ENCODE measurements at regions not wholly inside any gene's neighbourhood (a gene's known extent, or its start where the extent isn't known, plus 50 kb on each side); places are given as distances from the start of the nearest gene placed in this dataset.
A peak's percentile ranks its signal among the peaks of the same experiment; 100 is the strongest.

DNA sequence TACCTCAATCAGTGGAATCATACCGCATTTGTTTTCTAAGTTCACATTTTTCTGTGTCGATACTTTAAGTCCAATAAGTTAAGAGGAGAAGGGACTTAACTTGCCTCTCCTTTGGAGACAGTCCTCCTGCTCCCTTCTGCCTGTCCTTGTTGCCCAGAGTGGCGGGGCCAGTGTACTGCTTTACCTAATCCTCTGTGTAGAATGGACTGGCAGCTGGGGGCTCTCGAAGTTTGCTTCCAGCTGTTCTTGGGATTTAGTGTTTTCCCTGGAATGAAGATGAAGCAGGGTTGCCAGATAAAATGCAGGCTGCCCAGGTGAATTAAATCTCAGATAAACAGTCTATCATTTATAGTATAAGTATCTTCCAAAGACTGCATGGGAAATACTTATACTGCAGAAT lies 287.6 kb upstream of the C2CD4B start:
- DNase-seq = no peak
- Histone ChIP-seq H3K27me3 (no peaks in the 10 kb centered on the region), H3K4me1 (no peaks in the 10 kb centered on the region), H3K4me3 (no peak overlapping the region), H3K36me3 (no peaks in the 10 kb centered on the region), H3K27ac (no peak overlapping the region), H3K9me3 (no peaks in the 10 kb centered on the region)
- no peak for ATAC-seq
- TF ChIP-seq, protein P1, sequence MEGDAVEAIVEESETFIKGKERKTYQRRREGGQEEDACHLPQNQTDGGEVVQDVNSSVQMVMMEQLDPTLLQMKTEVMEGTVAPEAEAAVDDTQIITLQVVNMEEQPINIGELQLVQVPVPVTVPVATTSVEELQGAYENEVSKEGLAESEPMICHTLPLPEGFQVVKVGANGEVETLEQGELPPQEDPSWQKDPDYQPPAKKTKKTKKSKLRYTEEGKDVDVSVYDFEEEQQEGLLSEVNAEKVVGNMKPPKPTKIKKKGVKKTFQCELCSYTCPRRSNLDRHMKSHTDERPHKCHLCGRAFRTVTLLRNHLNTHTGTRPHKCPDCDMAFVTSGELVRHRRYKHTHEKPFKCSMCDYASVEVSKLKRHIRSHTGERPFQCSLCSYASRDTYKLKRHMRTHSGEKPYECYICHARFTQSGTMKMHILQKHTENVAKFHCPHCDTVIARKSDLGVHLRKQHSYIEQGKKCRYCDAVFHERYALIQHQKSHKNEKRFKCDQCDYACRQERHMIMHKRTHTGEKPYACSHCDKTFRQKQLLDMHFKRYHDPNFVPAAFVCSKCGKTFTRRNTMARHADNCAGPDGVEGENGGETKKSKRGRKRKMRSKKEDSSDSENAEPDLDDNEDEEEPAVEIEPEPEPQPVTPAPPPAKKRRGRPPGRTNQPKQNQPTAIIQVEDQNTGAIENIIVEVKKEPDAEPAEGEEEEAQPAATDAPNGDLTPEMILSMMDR (IDR thresholded peaks at IDR 0.05) = no peak
- TF ChIP-seq POLR2A (IDR thresholded peaks at IDR 0.05) = no peak
- 86% methylated on average over 3 of the region's 4 CpGs for WGBS (ENCODE audit: insufficient coverage, low coverage, low lambda C conversion rate, missing lambda C conversion rate)
- intact Hi-C loops (cut with DNase I) = no loop called here

DNA sequence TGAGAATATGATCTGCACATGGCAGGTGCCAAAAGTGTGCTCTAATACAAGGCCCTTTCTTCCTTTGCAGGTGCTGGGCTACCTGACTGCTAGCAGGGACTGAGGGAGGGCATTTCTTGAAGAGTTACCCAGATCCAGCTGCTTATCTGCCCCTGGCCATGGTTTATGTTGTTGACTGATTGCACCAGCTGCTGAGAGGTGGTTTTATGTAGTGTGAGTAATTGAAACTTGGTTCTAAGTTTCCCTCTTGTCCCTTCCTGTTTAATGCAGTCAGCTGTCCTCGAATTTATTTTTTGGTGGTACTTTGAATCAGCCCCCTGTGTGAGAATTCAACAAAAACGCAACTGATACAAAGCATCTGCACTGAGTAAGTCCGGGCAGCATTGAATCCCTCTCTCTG lies 288.3 kb upstream of the C2CD4B start:
- no peaks in the 10 kb centered on the region for H3K27me3 ChIP-seq
- no peak for DNase-seq
- WGBS (ENCODE audit: insufficient coverage, low coverage, low lambda C conversion rate, missing lambda C conversion rate) = 73% methylated on average over 3 of the region's 3 CpGs
- no peaks in the 10 kb centered on the region for H3K9me3 ChIP-seq
- TF ChIP-seq POLR2A (IDR thresholded peaks at IDR 0.05) = no peak
- TF ChIP-seq, protein P1 (IDR thresholded peaks at IDR 0.05) = no peak
- intact Hi-C loops (cut with DNase I) = no loop called here
- H3K4me3 ChIP-seq = no peak overlapping the region
- no peaks in the 10 kb centered on the region for H3K4me1 ChIP-seq
- H3K36me3 ChIP-seq = no peaks in the 10 kb centered on the region
- peak in 1 of 4 donors; percentile 18 for ATAC-seq
- H3K27ac ChIP-seq = no peak overlapping the region

DNA sequence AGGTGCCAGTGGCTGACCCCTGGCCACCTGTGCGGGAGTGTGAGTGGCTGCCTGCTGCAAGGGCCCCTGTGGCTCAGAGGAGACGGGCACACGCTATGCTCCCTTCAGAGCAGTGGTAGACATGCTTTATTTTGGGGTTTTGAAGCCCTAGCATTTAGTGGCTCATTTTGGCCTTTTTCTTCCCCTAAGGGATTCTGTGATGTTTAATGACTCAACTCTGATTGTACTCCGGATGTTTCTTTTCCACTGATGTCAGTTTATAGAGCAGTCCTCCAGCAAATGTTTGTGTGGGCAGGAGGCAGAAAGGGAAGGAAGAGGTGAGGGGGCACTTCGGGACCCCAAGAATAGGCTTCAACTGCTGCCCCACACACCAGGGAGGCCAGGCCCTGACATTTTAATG lies 288.9 kb upstream of the C2CD4B start:
- ATAC-seq (no peak), DNase-seq (no peak)
- Histone ChIP-seq H3K36me3 (no peaks in the 10 kb centered on the region), H3K9me3 (no peaks in the 10 kb centered on the region), H3K4me3 (no peak overlapping the region), H3K4me1 (no peaks in the 10 kb centered on the region), H3K27ac (no peak overlapping the region), H3K27me3 (no peaks in the 10 kb centered on the region)
- no peak for TF ChIP-seq POLR2A (IDR thresholded peaks at IDR 0.05)
- TF ChIP-seq, protein P1 (IDR thresholded peaks at IDR 0.05) = no peak
- 93% methylated on average over 4 of the region's 5 CpGs for WGBS (ENCODE audit: insufficient coverage, low coverage, low lambda C conversion rate, missing lambda C conversion rate)
- intact Hi-C loops (cut with DNase I) = no loop called here

DNA sequence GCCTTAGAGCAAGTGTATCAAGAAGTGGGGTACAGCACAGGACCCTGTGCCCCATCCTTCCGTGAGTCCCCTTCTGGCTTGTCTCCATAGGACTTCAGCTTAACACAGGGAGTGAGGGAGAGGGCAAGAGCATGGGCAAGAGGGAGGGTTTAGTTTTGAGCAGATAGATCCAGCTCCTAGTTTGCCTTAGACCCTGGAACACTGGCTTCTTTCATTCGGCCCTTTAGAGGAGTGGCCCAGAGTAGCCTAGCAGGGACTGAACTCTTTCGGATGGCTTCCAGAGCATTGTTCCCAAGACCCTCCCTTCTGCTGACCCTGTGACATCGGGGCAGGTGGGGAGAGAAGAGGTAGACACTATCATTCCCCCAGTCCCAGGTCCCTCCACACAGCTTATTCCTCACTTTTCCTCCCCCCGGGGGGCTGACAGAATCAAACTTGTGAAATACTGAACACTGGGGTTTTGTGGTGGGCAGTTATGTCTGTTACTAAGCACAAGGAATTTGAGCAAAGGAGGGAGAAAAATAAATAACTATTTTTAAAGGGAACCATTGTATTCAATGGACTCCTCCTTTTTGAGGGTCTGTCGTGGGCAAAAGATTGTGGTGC lies 289.6 kb upstream of the C2CD4B start:
- Histone ChIP-seq H3K36me3 (no peaks in the 10 kb centered on the region), H3K4me1 (no peaks in the 10 kb centered on the region), H3K9me3 (no peaks in the 10 kb centered on the region), H3K4me3 (no peak overlapping the region), H3K27ac (no peak overlapping the region), H3K27me3 (no peaks in the 10 kb centered on the region)
- DNase-seq = no peak
- TF ChIP-seq POLR2A (IDR thresholded peaks at IDR 0.05) = no peak
- TF ChIP-seq, protein P1 (IDR thresholded peaks at IDR 0.05) = no peak
- WGBS (ENCODE audit: insufficient coverage, low coverage, low lambda C conversion rate, missing lambda C conversion rate) = 85% methylated on average over 4 of the region's 6 CpGs
- ATAC-seq = no peak
- intact Hi-C loops (cut with DNase I) = no loop called here
